ENCODE measurements at regions not wholly inside any gene's neighbourhood (a gene's known extent, or its start where the extent isn't known, plus 50 kb on each side); places are given as distances from the start of the nearest gene placed in this dataset.

GRCh38 chr10:4504550-4504949 is 321.5 kb upstream of the AKR1E2 start:
- Mint-ChIP-seq H3K36me3 (ENCODE audit: unreplicated experiment) (peaks cover 1% of the 10 kb centered on the region), H3K9me3 (ENCODE audit: unreplicated experiment) (no peaks in the 10 kb centered on the region), H3K4me3 (ENCODE audit: unreplicated experiment) (no peak overlapping the region), H3K4me1 (ENCODE audit: unreplicated experiment) (peaks cover 9% of the 10 kb centered on the region), H3K27me3 (ENCODE audit: unreplicated experiment) (no peaks in the 10 kb centered on the region), H3K27ac (ENCODE audit: unreplicated experiment) (no peak overlapping the region)
- DNase-seq (ENCODE audit: extremely low spot score, unreplicated experiment) = no peak
- no peak for TF ChIP-seq CTCF (IDR thresholded peaks at IDR 0.05)

- H3K36me3 Mint-ChIP-seq (ENCODE audit: unreplicated experiment) = peaks cover 1% of the 10 kb centered on the region
- H3K4me1 Mint-ChIP-seq (ENCODE audit: unreplicated experiment) = peaks cover 20% of the 10 kb centered on the region
- no peak overlapping the region for H3K27ac Mint-ChIP-seq (ENCODE audit: unreplicated experiment)
- no peak for TF ChIP-seq CTCF (IDR thresholded peaks at IDR 0.05)
- no peak overlapping the region for H3K4me3 Mint-ChIP-seq (ENCODE audit: unreplicated experiment)
- H3K27me3 Mint-ChIP-seq (ENCODE audit: unreplicated experiment) = no peaks in the 10 kb centered on the region
- no peak for DNase-seq (ENCODE audit: extremely low spot score, unreplicated experiment)
- no peaks in the 10 kb centered on the region for H3K9me3 Mint-ChIP-seq (ENCODE audit: unreplicated experiment)
Observed at GRCh38 chr10:4503076-4503475, 322.9 kb upstream of the AKR1E2 start.

- DNase-seq (ENCODE audit: extremely low spot score, unreplicated experiment) = no peak
- no peak for TF ChIP-seq CTCF (IDR thresholded peaks at IDR 0.05)
- Mint-ChIP-seq H3K9me3 (ENCODE audit: unreplicated experiment) (no peaks in the 10 kb centered on the region), H3K27ac (ENCODE audit: unreplicated experiment) (no peak overlapping the region), H3K4me1 (ENCODE audit: unreplicated experiment) (peaks cover 22% of the 10 kb centered on the region), H3K4me3 (ENCODE audit: unreplicated experiment) (no peak overlapping the region), H3K36me3 (ENCODE audit: unreplicated experiment) (no peaks in the 10 kb centered on the region), H3K27me3 (ENCODE audit: unreplicated experiment) (no peaks in the 10 kb centered on the region)
Observed at GRCh38 chr10:4501306-4501705, 324.7 kb upstream of the AKR1E2 start.

GRCh38 chr10:4498711-4499251 is 327.2 kb upstream of the AKR1E2 start:
- no peaks in the 10 kb centered on the region for H3K36me3 Mint-ChIP-seq (ENCODE audit: unreplicated experiment)
- no peak for TF ChIP-seq CTCF (IDR thresholded peaks at IDR 0.05)
- H3K4me3 Mint-ChIP-seq (ENCODE audit: unreplicated experiment) = no peak overlapping the region
- no peaks in the 10 kb centered on the region for H3K9me3 Mint-ChIP-seq (ENCODE audit: unreplicated experiment)
- DNase-seq (ENCODE audit: extremely low spot score, unreplicated experiment) = no peak
- peak overlapping the region; percentile 86 for H3K27ac Mint-ChIP-seq (ENCODE audit: unreplicated experiment)
- no peaks in the 10 kb centered on the region for H3K27me3 Mint-ChIP-seq (ENCODE audit: unreplicated experiment)
- H3K4me1 Mint-ChIP-seq (ENCODE audit: unreplicated experiment) = peaks cover 16% of the 10 kb centered on the region

GRCh38 chr10:4494551-4494950 is 331.5 kb upstream of the AKR1E2 start:
- Mint-ChIP-seq H3K4me3 (ENCODE audit: unreplicated experiment) (no peak overlapping the region), H3K4me1 (ENCODE audit: unreplicated experiment) (peaks cover 16% of the 10 kb centered on the region), H3K36me3 (ENCODE audit: unreplicated experiment) (no peaks in the 10 kb centered on the region), H3K9me3 (ENCODE audit: unreplicated experiment) (peaks cover 14% of the 10 kb centered on the region), H3K27ac (ENCODE audit: unreplicated experiment) (no peak overlapping the region), H3K27me3 (ENCODE audit: unreplicated experiment) (no peaks in the 10 kb centered on the region)
- TF ChIP-seq CTCF (IDR thresholded peaks at IDR 0.05) = no peak
- no peak for DNase-seq (ENCODE audit: extremely low spot score, unreplicated experiment)

All from osteocyte (in vitro differentiated cells).